Nephron progenitor cell (in vitro differentiated cells): ENCODE measurements at regions not wholly inside any gene's neighbourhood (a gene's known extent, or its start where the extent isn't known, plus 50 kb on each side); places are given as distances from the start of the nearest gene placed in this dataset.

Experiments
- DNase-seq: peaks from one replicate; pipeline ENCODE4 v3.0.0; 2021
- H3K27ac Mint-ChIP-seq: 2 replicates; pipeline ENCODE4 v1.8.0; 2021; ENCODE audit warnings: mild to moderate bottlenecking, moderate library complexity, mixed read lengths
- H3K27me3 Mint-ChIP-seq: 2 replicates; pipeline ENCODE4 v1.8.0; 2021; ENCODE audit warnings: mild to moderate bottlenecking, low read depth, mixed read lengths; ENCODE audit not compliant: poor library complexity
- H3K36me3 Mint-ChIP-seq: 2 replicates; pipeline ENCODE4 v1.8.0; 2021; ENCODE audit warnings: low read depth, mixed read lengths
- H3K4me1 Mint-ChIP-seq: 2 replicates; pipeline ENCODE4 v1.8.0; 2021; ENCODE audit warnings: mixed read lengths
- H3K4me3 Mint-ChIP-seq: 2 replicates; pipeline ENCODE4 v1.8.0; 2021; ENCODE audit warnings: mild to moderate bottlenecking, moderate library complexity, mixed read lengths
- H3K9me3 Mint-ChIP-seq: 2 replicates; pipeline ENCODE4 v1.8.0; 2021; ENCODE audit warnings: mild to moderate bottlenecking, moderate library complexity, mixed read lengths
- TF ChIP-seq, protein P1 (sequence below): fragments of 200-600 bp; sonication (generic); IDR thresholded peaks from 2 replicates; pipeline ENCODE4 v1.5.0; 2021; ENCODE audit warnings: antibody characterized with exemption

GRCh38 chr22:22815397-22816170 lies 72.0 kb upstream of the IGLL5 start:
- Mint-ChIP-seq H3K27ac (no peak overlapping the region), H3K36me3 (no peaks in the 10 kb centered on the region), H3K4me1 (no peaks in the 10 kb centered on the region), H3K9me3 (no peaks in the 10 kb centered on the region), H3K4me3 (no peak overlapping the region), H3K27me3 (peaks cover 53% of the 10 kb centered on the region)
- TF ChIP-seq, protein P1, sequence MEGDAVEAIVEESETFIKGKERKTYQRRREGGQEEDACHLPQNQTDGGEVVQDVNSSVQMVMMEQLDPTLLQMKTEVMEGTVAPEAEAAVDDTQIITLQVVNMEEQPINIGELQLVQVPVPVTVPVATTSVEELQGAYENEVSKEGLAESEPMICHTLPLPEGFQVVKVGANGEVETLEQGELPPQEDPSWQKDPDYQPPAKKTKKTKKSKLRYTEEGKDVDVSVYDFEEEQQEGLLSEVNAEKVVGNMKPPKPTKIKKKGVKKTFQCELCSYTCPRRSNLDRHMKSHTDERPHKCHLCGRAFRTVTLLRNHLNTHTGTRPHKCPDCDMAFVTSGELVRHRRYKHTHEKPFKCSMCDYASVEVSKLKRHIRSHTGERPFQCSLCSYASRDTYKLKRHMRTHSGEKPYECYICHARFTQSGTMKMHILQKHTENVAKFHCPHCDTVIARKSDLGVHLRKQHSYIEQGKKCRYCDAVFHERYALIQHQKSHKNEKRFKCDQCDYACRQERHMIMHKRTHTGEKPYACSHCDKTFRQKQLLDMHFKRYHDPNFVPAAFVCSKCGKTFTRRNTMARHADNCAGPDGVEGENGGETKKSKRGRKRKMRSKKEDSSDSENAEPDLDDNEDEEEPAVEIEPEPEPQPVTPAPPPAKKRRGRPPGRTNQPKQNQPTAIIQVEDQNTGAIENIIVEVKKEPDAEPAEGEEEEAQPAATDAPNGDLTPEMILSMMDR, result no peak
- no peak for DNase-seq

- H3K27ac Mint-ChIP-seq, result no peak overlapping the region
- H3K9me3 Mint-ChIP-seq, result no peaks in the 10 kb centered on the region
- no peak for DNase-seq
- no peaks in the 10 kb centered on the region for H3K36me3 Mint-ChIP-seq
- peaks cover 59% of the 10 kb centered on the region for H3K27me3 Mint-ChIP-seq
- peaks cover 4% of the 10 kb centered on the region for H3K4me1 Mint-ChIP-seq
- TF ChIP-seq, protein P1, result no peak
- no peak overlapping the region for H3K4me3 Mint-ChIP-seq
Measured at GRCh38 chr22:22816171-22816514, 71.5 kb upstream of the IGLL5 start.

DNA sequence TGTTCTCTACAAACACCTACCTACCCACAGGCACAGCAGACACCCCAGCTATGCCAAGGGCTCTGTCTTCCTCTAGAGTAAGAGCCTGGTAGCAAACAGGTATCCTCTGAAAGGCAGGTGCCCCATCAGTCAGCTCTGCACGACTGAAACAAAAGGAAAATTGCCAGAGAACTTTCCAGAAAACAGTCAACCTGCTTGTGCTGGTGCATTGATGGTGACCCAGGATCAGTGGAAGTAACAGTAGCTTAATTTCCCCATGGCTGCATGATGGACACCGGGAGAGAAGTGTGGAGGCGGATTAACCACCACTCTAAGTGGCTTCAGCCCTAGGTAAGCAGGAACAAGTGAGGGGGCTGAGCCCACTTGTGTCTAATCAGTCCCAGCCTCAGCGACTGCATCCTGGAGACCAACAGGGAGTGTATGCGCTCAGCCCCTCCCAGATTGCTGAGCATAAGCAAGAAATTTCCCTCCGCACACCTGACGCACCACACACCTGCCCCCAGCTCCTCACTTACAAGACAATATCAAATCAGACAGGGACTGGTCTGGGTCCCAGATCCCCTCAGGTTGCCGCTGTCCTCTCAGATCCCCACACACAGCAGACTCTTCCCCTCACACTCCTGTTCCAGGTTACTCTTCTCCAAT lies 70.7 kb upstream of the IGLL5 start:
- H3K4me1 Mint-ChIP-seq, result peaks cover 11% of the 10 kb centered on the region
- no peak for DNase-seq
- no peak overlapping the region for H3K27ac Mint-ChIP-seq
- TF ChIP-seq, protein P1, result no peak
- H3K27me3 Mint-ChIP-seq, result peaks cover 65% of the 10 kb centered on the region
- no peaks in the 10 kb centered on the region for H3K36me3 Mint-ChIP-seq
- H3K4me3 Mint-ChIP-seq, result no peak overlapping the region
- no peaks in the 10 kb centered on the region for H3K9me3 Mint-ChIP-seq

DNA sequence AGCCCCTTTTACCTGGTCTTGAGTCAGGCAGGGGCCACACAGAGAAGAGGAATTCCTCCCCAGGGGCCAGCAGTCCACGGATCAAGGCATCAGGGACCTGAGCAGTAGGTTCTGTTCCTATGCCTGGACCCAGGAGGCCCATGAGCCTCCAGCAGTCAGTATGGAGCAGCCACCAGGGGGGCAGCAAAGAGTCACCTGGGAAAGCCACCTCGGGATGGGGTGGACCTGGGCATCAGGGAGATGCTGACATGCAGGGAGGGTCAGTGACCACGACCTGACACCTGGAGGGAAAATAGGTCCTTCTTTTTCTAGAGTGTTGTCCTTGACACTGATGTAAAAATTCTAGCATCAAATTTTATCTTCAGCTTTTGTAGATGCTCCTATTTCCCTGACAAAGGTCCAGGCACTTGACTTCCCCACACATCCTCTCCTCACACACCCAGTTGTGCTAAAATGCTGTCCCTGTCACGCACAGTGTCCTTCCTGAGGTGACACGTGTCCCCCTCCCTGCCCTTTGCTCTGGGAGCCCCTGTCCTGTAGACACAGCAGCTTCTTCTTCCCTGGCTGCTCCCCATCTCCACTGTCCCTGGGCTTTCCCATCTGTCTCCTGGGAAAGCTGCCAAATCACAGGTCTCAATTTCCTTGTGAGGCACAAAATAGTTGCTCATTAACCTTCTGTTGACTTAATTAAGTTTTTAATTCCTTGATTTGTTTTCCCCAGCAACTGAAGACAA lies 70.0 kb upstream of the IGLL5 start:
- no peak for DNase-seq
- peaks cover 11% of the 10 kb centered on the region for H3K4me1 Mint-ChIP-seq
- no peak overlapping the region for H3K27ac Mint-ChIP-seq
- no peaks in the 10 kb centered on the region for H3K9me3 Mint-ChIP-seq
- TF ChIP-seq, protein P1, result no peak
- no peak overlapping the region for H3K4me3 Mint-ChIP-seq
- H3K27me3 Mint-ChIP-seq, result peaks cover 60% of the 10 kb centered on the region
- H3K36me3 Mint-ChIP-seq, result no peaks in the 10 kb centered on the region

GRCh38 chr22:22818202-22818538 lies 69.4 kb upstream of the IGLL5 start:
- H3K36me3 Mint-ChIP-seq, result no peaks in the 10 kb centered on the region
- no peak overlapping the region for H3K4me3 Mint-ChIP-seq
- H3K4me1 Mint-ChIP-seq, result peaks cover 13% of the 10 kb centered on the region
- H3K27me3 Mint-ChIP-seq, result peaks cover 55% of the 10 kb centered on the region
- H3K27ac Mint-ChIP-seq, result no peak overlapping the region
- TF ChIP-seq, protein P1, result no peak
- no peak for DNase-seq
- no peaks in the 10 kb centered on the region for H3K9me3 Mint-ChIP-seq
